ENCODE measurements at regions not wholly inside any gene's neighbourhood (a gene's known extent, or its start where the extent isn't known, plus 50 kb on each side); places are given as distances from the start of the nearest gene placed in this dataset.
"Not testable (repeated sequence)": the region's sequence is repeated elsewhere in the genome, so short reads cannot be mapped to it uniquely, and the experiment has no call there.

- Histone ChIP-seq H2BK12ac (ENCODE audit: insufficient read length, low read depth, low read length) (no peak overlapping the region), H2BK20ac (ENCODE audit: low read depth, low read length, poor library complexity, severe bottlenecking) (no peak overlapping the region), H3K27me3 (ENCODE audit: insufficient read depth, low read length) (no peaks in the 10 kb centered on the region), H3T11ph (ENCODE audit: low read length) (no peak overlapping the region), H4K8ac (replicated peaks; ENCODE audit: insufficient read length, low read depth, low read length) (no peak overlapping the region), H2AK5ac (ENCODE audit: insufficient read length, low read length) (no peak overlapping the region), H3K27ac (ENCODE audit: insufficient read length, low read depth, low read length) (no peak overlapping the region), H4K91ac (ENCODE audit: insufficient read length, low read depth, low read length) (no peak overlapping the region), H3K23me2 (ENCODE audit: insufficient read length, low read depth, low read length, poor library complexity, severe bottlenecking) (no peaks in the 10 kb centered on the region), H2AFZ (ENCODE audit: low read length) (no peak overlapping the region), H3K4me2 (ENCODE audit: insufficient read depth, insufficient read length, low read length) (no peak overlapping the region), H3K9ac (ENCODE audit: extremely low read depth, insufficient read length, low read length) (no peak overlapping the region), H3K9me3 (ENCODE audit: control insufficient read depth, low read depth, low read length) (peaks cover 42% of the 10 kb centered on the region), H3K79me1 (ENCODE audit: insufficient read depth, low read depth, low read length, poor library complexity, severe bottlenecking) (peaks cover 5% of the 10 kb centered on the region), H4K5ac (ENCODE audit: insufficient read length, low read depth, low read length) (no peak overlapping the region), H3K23ac (ENCODE audit: insufficient read length, low read depth, low read length) (no peak overlapping the region), H3K79me2 (ENCODE audit: insufficient read depth, low read length) (no peaks in the 10 kb centered on the region), H3K4ac (ENCODE audit: low read depth, low read length) (no peak overlapping the region), H3K14ac (ENCODE audit: insufficient read depth, low read length) (no peak overlapping the region), H3K56ac (ENCODE audit: insufficient read length, low read depth, low read length) (no peak overlapping the region), H3K18ac (ENCODE audit: insufficient read length, low read depth, low read length) (no peak overlapping the region), H2BK15ac (ENCODE audit: low read depth, low read length) (no peak overlapping the region), H3K4me1 (ENCODE audit: insufficient read depth, low read length) (no peaks in the 10 kb centered on the region), H2BK5ac (ENCODE audit: insufficient read length, low read length) (no peak overlapping the region), H2BK120ac (ENCODE audit: low read depth, low read length, poor library complexity, severe bottlenecking) (no peak overlapping the region), H4K20me1 (ENCODE audit: control insufficient read depth, insufficient read depth, insufficient read length) (no peaks in the 10 kb centered on the region)
- Mint-ChIP-seq H3K4me1 (no peaks in the 10 kb centered on the region), H3K36me3 (ENCODE audit: insufficient read depth in 1 of 3, low read depth in 3 of 3) (peaks cover 29 to 41% (median 40%) of the 10 kb centered on the region in 3 experiments), H3K27ac (no peak overlapping the region), H3K27me3 (ENCODE audit: low read depth) (peaks cover 2% of the 10 kb centered on the region; the same call in 1 of the 2 replicates), H3K9me3 (peaks cover 46 to 47% of the 10 kb centered on the region in 2 experiments), H3K4me3 (no peak overlapping the region)
- no CpG with 5 or more reads among the region's 5 CpGs for WGBS (ENCODE audit: extremely low coverage, insufficient read length, low lambda C conversion rate)
- DNase-seq = no peak
- no peak for TF ChIP-seq CTCF (conservative IDR thresholded peaks at IDR 0.05)
Measured at GRCh38 chr15:81723113-81723651, 322.6 kb downstream of the MEX3B start.

DNA sequence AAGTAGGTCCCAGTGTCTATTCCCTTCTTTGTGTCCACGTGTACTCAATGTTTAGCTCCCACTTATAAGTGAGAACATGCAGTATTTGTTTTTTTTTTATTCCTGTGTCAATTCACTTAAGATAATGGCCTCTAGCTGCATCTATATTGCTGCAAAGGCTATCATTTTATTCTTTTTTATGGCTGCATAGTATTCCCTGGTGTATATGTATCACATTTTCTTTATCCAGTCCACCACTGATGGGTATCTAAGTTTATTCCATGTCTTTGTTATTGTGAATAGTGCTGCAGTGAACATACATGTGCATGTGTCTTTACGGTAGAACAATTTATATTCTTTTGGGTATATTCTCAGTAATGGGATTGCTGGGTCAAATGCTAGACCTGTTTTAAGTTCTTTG, 329.4 kb downstream of the MEX3B start:
- not testable (repeated sequence) for H3K14ac ChIP-seq (ENCODE audit: insufficient read depth, low read length); H4K5ac ChIP-seq (ENCODE audit: insufficient read length, low read depth, low read length); H3K9ac ChIP-seq (ENCODE audit: extremely low read depth, insufficient read length, low read length); H3K36me3 Mint-ChIP-seq (ENCODE audit: insufficient read depth in 1 of 3, low read depth in 3 of 3); H3K23ac ChIP-seq (ENCODE audit: insufficient read length, low read depth, low read length); H4K91ac ChIP-seq (ENCODE audit: insufficient read length, low read depth, low read length); H3K23me2 ChIP-seq (ENCODE audit: insufficient read length, low read depth, low read length, poor library complexity, severe bottlenecking); DNase-seq; H3K56ac ChIP-seq (ENCODE audit: insufficient read length, low read depth, low read length); H2BK12ac ChIP-seq (ENCODE audit: insufficient read length, low read depth, low read length); H3K79me1 ChIP-seq (ENCODE audit: insufficient read depth, low read depth, low read length, poor library complexity, severe bottlenecking); H3K4me1 ChIP-seq (ENCODE audit: insufficient read depth, low read length); H3K27me3 ChIP-seq (ENCODE audit: insufficient read depth, low read length); H3T11ph ChIP-seq (ENCODE audit: low read length); H2AFZ ChIP-seq (ENCODE audit: low read length); H3K4me2 ChIP-seq (ENCODE audit: insufficient read depth, insufficient read length, low read length); H2BK120ac ChIP-seq (ENCODE audit: low read depth, low read length, poor library complexity, severe bottlenecking); H3K27me3 Mint-ChIP-seq (ENCODE audit: low read depth); H4K20me1 ChIP-seq (ENCODE audit: control insufficient read depth, insufficient read depth, insufficient read length); H2AK5ac ChIP-seq (ENCODE audit: insufficient read length, low read length); H3K18ac ChIP-seq (ENCODE audit: insufficient read length, low read depth, low read length); H2BK5ac ChIP-seq (ENCODE audit: insufficient read length, low read length); H3K4ac ChIP-seq (ENCODE audit: low read depth, low read length); H3K4me3 Mint-ChIP-seq; H2BK20ac ChIP-seq (ENCODE audit: low read depth, low read length, poor library complexity, severe bottlenecking); H3K4me1 Mint-ChIP-seq; H3K9me3 ChIP-seq (ENCODE audit: control insufficient read depth, low read depth, low read length); H2BK15ac ChIP-seq (ENCODE audit: low read depth, low read length); H3K27ac ChIP-seq (ENCODE audit: insufficient read length, low read depth, low read length); H4K8ac ChIP-seq (replicated peaks; ENCODE audit: insufficient read length, low read depth, low read length); H3K79me2 ChIP-seq (ENCODE audit: insufficient read depth, low read length); H3K27ac Mint-ChIP-seq
- H3K9me3 Mint-ChIP-seq = peaks cover 0 to 10% of the 10 kb centered on the region in 2 experiments; a peak in 3 of 5 replicates
- no CpG with 5 or more reads among the region's 2 CpGs for WGBS (ENCODE audit: extremely low coverage, insufficient read length, low lambda C conversion rate)

All from H9 (cell line).